HG02884 (cell line): ENCODE measurements at regions not wholly inside any gene's neighbourhood (a gene's known extent, or its start where the extent isn't known, plus 50 kb on each side); places are given as distances from the start of the nearest gene placed in this dataset.

Experiments used
- ATAC-seq: cut with Tn5 transposase; IDR thresholded peaks from one replicate; pipeline ENCODE4 v1.9.1; 2021; ENCODE audit warnings: mild to moderate bottlenecking, moderate library complexity; ENCODE audit not compliant: unreplicated experiment

- ATAC-seq: no peak
Observed at GRCh38 chr3:162170581-162170980, 674.0 kb downstream of the OTOL1 start.

GRCh38 chr3:162171970-162172369 is 675.4 kb downstream of the OTOL1 start:
- ATAC-seq: no peak

- ATAC-seq: no peak
Observed at GRCh38 chr3:162175145-162175544, 678.5 kb downstream of the OTOL1 start.

DNA sequence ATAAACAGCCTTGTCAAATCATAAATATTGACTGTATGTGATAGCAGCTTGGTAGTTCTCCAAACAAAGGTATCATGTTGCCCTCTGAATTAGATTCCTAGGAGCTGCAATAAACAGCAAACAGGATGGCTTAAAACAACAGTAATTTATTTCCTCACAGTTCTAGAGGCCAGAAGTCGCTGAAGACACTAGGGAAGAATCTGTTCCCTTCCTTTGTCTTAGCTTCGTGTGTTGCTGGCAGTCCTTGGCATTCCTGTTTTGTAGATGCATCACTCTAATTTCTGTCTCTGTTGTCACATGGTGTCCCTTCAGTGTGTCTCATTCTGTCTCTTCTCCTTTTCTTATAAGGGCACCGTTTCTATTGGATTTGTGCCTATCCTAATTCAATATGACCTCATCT is 679.3 kb downstream of the OTOL1 start:
- ATAC-seq: no peak

GRCh38 chr3:162183440-162183839 is 686.8 kb downstream of the OTOL1 start:
- ATAC-seq: no peak

- ATAC-seq: no peak
Observed at GRCh38 chr3:162192340-162193029, 695.9 kb downstream of the OTOL1 start.

GRCh38 chr3:162193148-162194095 is 696.8 kb downstream of the OTOL1 start:
- ATAC-seq: no peak

- ATAC-seq: no peak
Observed at GRCh38 chr3:162195147-162195546, 698.5 kb downstream of the OTOL1 start.

GRCh38 chr3:162196964-162197363 is 700.4 kb downstream of the OTOL1 start:
- ATAC-seq: no peak

DNA sequence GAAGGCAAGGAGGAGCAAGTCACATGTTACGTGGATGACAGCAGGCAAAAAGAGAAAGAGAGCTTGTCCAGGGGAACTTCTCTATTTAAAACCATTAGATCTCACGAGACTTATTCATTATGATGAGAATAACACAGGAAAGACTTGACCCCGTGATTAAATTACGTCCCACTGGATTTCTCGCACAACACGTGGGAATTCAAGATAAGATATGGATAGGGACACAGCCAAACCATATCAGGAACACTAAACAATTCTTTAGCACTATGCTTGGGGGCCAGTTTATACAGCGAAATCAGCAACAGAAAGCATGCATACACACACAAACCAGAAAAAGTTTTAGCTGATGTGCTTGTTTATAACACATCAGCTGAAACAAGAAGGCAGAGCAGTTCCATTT is 704.2 kb downstream of the OTOL1 start:
- no peak for ATAC-seq

DNA sequence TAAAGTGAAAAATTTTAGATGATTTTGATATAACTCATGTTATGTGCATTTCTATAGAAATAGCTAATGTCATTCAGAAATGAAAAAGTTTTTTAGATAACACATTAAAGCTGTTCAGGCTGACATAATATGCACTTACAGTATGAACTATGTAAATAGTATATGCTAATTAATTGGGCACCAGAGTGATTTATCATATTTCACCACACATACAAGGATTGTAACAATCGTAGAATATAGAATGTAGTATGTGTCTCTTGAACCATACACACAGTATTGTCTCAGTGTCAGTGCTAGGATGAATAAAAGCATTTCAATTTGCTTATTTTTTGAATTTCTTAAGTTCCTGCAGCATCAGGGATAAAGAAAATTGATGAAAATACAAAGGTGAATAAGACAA is 710.0 kb downstream of the OTOL1 start:
- no peak for ATAC-seq

DNA sequence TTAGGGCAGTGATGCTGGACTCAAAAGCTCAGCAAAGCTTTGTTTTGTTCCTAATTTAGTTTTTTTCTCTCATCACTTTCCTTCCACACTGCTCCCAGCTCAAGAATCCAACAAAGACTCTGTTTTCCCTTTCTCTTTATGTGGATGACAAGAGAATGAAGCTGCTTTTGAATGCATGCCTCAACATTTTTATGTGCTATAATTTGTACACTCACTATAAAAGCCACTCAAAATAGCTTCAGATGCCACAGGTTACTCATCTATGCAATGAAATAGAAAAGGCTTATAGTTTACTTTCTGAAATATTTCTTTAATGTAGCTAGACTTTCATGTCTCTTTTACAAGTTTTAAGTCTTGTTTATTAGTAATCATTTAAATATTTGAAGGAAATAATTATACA is 714.9 kb downstream of the OTOL1 start:
- no peak for ATAC-seq

DNA sequence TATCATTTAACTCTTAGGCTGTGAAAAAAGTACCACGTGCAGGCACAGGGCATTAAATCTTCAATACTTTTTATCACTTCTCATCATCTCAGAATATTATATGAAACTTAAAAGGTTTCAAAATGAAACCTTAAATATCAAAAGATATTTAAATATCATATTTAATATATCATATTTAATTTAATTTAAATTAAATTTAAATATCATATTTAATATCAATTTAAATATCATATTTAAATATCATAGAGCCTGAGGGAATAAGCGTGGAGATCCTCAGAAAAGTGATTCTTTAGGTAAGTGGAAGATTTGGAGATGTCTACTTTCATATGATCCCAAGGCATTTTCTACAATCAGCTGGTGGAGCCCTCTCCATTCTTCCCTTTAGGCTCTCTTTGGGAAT is 716.6 kb downstream of the OTOL1 start:
- ATAC-seq: no peak

- no peak for ATAC-seq
Observed at GRCh38 chr3:162213956-162214355, 717.3 kb downstream of the OTOL1 start.

GRCh38 chr3:162217647-162218046 is 721.0 kb downstream of the OTOL1 start:
- no peak for ATAC-seq

DNA sequence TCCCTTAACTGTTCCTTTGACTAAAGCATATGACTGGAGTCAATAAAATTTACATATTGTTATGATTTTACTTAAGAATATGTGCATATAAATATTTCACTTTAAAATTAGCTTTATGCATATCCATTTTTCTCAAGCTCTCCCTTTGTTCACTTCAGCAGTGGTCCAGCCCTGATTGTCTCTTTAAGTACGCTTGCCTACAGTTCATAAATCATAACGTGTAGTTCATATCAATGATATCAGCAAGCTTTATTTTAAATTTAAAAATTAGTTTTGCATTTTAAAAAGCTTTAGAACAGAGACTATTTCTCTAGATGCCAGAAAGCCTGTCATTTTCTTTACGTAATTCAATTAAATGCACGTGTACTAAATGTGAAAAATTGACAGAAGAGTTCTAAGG is 721.9 kb downstream of the OTOL1 start:
- no peak for ATAC-seq

DNA sequence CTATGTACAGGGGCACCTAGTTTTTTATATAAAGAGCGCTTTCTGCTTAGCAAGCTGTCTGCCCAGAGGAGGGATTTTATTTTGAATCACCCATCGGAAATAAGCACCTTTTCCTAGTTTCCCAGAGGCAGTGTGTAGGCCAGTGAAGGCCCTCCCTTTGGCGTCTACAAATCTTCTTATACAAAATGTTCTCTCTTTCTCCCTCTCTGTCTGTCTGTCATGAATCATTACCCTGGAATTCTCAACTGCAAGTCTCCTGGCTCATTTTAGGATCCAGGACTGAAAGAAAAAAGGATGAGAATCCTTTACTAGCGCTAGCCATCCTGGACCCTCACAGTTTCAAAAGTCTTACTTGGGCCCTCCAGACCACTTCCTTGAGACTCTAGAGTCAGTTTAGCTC is 728.1 kb downstream of the OTOL1 start:
- ATAC-seq: no peak

DNA sequence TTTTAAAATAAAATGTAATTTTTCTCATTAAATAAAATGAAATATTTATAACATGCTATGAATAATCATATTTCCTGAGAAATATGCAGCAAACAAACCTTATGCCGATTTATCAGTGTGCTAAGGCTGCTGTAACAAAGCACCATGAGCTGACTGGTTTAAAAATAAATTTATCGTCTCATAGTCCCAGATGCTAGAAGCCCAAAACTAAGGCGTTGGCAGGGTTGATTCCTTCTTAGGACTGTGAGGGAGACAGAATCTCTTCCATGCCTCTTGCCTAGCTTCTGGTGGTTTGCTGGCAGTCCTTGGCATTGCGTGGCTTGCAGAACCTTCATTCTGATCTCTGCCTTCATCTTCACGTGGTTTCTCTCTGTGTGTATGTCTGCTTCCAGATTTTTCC is 740.3 kb downstream of the OTOL1 start:
- ATAC-seq: no peak

DNA sequence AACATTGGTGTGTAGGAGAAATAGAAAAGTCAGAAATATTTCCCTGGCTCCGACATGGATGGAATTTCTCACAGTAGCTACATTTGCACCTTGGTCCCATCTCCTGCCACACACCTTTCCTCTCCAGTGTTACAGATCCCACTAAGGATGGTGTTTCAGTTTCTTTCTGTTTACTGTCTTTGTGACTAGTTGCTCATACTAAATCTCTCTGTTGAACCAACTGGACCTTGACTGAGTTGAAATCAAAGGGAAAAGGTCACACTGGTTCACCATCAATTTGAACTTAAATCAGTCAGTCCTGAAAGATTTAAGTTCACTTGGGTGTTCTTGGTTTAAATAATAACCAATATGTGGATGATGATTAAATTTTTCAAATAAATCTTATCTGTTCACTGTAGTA is 754.2 kb downstream of the OTOL1 start:
- no peak for ATAC-seq

- no peak for ATAC-seq
Observed at GRCh38 chr3:162262129-162262528, 765.5 kb downstream of the OTOL1 start.

DNA sequence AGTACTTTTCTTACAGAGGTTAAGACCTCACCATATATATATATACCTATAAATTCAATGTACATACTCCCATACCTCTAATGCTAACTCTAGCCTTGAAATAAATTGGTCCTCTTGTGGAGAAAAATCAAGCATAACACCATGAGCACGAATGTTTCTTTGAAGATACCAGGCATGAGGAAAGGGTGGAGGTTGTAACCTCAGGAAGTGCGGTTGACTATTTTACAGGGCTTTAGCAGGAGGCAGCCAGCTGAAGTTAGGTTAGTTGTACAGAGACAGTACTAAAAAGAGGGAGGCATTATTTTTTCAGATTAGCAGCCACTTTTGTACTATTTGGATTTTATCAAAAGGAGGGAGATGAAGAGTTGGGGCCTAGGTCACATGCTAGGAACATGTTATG is 767.0 kb downstream of the OTOL1 start:
- ATAC-seq: no peak
